GM23248 (cell line): ENCODE measurements at regions not wholly inside any gene's neighbourhood (a gene's known extent, or its start where the extent isn't known, plus 50 kb on each side); places are given as distances from the start of the nearest gene placed in this dataset.

Experiments
- DNase-seq: peaks from one replicate; pipeline ENCODE4 v3.0.0-alpha.2; 2015
- H2AFZ ChIP-seq: fragments of 200-600 bp; sonication (generic); 2 replicates; pipeline ENCODE4 v1.6.1; 2016; ENCODE audit warnings: antibody characterized with exemption
- H3F3A ChIP-seq: fragments of 200-600 bp; sonication (generic); 2 replicates; pipeline ENCODE4 v1.6.1; 2016; ENCODE audit warnings: mild to moderate bottlenecking, antibody characterized with exemption, mixed run types; ENCODE audit not compliant: insufficient read depth
- H3K27ac ChIP-seq: fragments of 200-600 bp; sonication (generic); 2 replicates; pipeline ENCODE4 v1.5.1; 2016; ENCODE audit warnings: mild to moderate bottlenecking
- H3K27me3 ChIP-seq: fragments of 200-600 bp; sonication (generic); replicated peaks from 2 replicates; pipeline ENCODE4 v1.6.1; 2016; ENCODE audit warnings: mild to moderate bottlenecking; ENCODE audit not compliant: insufficient read depth
- H3K36me3 ChIP-seq: fragments of 200-600 bp; sonication (generic); 2 replicates; pipeline ENCODE4 v1.6.1; 2016; ENCODE audit warnings: low read depth, mild to moderate bottlenecking
- H3K4me1 ChIP-seq: fragments of 200-600 bp; sonication (generic); 2 replicates; pipeline ENCODE4 v1.6.1; 2016; ENCODE audit warnings: mild to moderate bottlenecking; ENCODE audit not compliant: insufficient read depth
- H3K4me2 ChIP-seq: fragments of 200-600 bp; sonication (generic); one replicate; pipeline ENCODE4 v1.6.1; 2016; ENCODE audit warnings: mild to moderate bottlenecking; ENCODE audit not compliant: unreplicated experiment
- H3K4me3 ChIP-seq: fragments of 200-600 bp; sonication (generic); 2 replicates; pipeline ENCODE4 v1.5.1; 2016; ENCODE audit warnings: mild to moderate bottlenecking
- H3K79me2 ChIP-seq: fragments of 200-600 bp; sonication (generic); 2 replicates; pipeline ENCODE4 v1.6.1; 2016; ENCODE audit warnings: mild to moderate bottlenecking; ENCODE audit not compliant: insufficient read depth
- H3K9ac ChIP-seq: fragments of 200-600 bp; sonication (generic); 2 replicates; pipeline ENCODE4 v1.6.1; 2016; ENCODE audit warnings: mild to moderate bottlenecking
- H3K9me2 ChIP-seq: fragments of 200-600 bp; sonication (generic); 2 replicates; pipeline ENCODE4 v1.6.1; 2016; ENCODE audit warnings: mixed run types, mild to moderate bottlenecking, moderate library complexity; ENCODE audit not compliant: insufficient read depth
- H3K9me3 ChIP-seq: fragments of 200-600 bp; sonication (generic); one replicate; pipeline ENCODE4 v1.6.1; 2017; ENCODE audit warnings: low read depth
- H4K20me1 ChIP-seq: fragments of 200-600 bp; sonication (generic); 2 replicates; pipeline ENCODE4 v1.6.0; 2016; ENCODE audit not compliant: insufficient read depth
- EZH2 ChIP-seq: fragments of 200-600 bp; sonication (generic); IDR thresholded peaks from 2 replicates; pipeline ENCODE4 v1.6.1; 2018; ENCODE audit warnings: antibody characterized with exemption, mild to moderate bottlenecking; ENCODE audit not compliant: insufficient read depth, poor library complexity, severe bottlenecking
- EZH2phosphoT487 ChIP-seq: fragments of 200-600 bp; sonication (generic); IDR thresholded peaks from 2 replicates; pipeline ENCODE4 v1.6.1; 2018; ENCODE audit warnings: antibody characterized with exemption, moderate library complexity, mild to moderate bottlenecking, low read depth; ENCODE audit not compliant: insufficient read depth
- WGBS, 2 experiments: methylation state at CpG; one replicate each; pipeline ENCODE4 v1.1.6; 2015 to 2017; ENCODE audit warnings: low lambda C conversion rate in 2 of 2, low coverage in 1 of 2; ENCODE audit errors: missing lambda C conversion rate in 2 of 2; 5-methylcytosine and 5-hydroxymethylcytosine counted together
- in situ Hi-C: fragments of 300-500 bp; cut with MboI; formaldehyde crosslinking; loops from 2 replicates; pipeline ENCODE4 v1.15.0; 2020

DNA sequence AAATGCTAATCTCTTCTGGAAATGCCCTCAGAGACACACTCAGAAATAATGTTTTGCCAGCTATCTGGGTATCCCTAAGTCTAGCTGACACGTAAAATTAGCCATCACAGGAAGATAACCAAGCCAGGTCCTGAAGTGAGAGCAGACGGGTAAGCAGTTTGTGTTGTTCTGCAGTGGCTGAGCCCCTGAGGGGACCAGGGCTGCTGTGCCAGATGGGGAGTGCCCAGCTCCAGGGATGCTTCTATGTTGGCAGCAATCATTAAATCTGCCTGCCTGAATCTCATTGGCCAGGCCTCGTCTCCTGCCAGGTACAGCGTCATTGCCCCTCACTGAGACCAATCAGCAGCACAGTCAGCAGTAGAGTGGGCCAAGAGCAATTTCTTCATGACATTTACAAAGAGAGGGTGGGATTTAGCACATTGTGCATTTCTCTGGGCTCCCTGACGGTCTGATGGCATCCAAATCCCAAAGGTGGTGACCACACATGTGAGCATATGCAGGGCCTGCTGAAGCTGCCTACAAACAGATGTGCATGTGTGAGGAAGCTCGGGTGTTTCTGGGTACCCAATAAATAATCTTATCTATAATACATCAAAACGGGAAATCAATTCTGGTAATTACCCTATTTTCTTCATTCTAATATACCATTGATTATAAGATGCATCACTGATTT, 58.7 kb upstream of the LRRN2 start:
- in situ Hi-C loops, result no loop called here
- WGBS, 2 experiments, result 33 to 38% methylated on average over 7 of the region's 7 CpGs
- H3K4me3 ChIP-seq, result no peak overlapping the region
- no peaks in the 10 kb centered on the region for H3K4me1 ChIP-seq
- no peaks in the 10 kb centered on the region for H3K9me3 ChIP-seq
- no peak overlapping the region for H3K4me2 ChIP-seq
- H3K27me3 ChIP-seq, result peaks cover 41% of the 10 kb centered on the region
- TF ChIP-seq EZH2 (no peak), EZH2phosphoT487 (no peak)
- no peaks in the 10 kb centered on the region for H3F3A ChIP-seq
- H3K79me2 ChIP-seq, result no peaks in the 10 kb centered on the region
- no peak overlapping the region for H3K9ac ChIP-seq
- H4K20me1 ChIP-seq, result no peaks in the 10 kb centered on the region
- H3K36me3 ChIP-seq, result no peaks in the 10 kb centered on the region
- no peak overlapping the region for H2AFZ ChIP-seq
- H3K27ac ChIP-seq, result no peak overlapping the region
- no peak for DNase-seq
- no peaks in the 10 kb centered on the region for H3K9me2 ChIP-seq

DNA sequence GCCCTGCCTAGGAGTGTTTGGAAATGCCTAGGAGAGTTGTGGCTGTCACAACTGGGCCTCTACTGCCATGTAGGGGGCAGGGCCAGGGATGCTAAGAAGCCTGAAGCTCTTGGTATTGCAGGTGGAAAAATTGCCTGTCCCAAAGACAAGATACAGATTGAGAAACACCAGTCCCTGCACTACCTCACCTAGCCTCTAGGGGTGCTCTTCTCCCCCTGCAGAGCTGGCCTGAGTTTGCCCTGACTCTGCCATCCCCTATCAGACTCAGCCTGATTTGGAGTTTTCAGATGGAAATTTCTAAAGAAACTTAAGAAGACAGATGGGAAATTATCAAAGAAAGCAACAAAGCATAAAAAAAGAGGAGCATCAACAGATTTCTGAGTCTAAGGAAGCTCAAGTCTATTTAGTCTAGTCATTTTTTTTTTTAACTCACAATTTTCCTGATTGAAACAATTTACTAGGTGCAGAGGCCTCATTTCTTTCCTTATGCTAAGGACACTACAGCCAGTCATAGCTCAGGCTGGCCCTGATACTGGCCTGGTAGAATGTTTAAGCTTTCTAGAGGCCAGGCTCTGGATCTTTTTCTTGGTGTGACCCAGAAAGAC, 61.4 kb upstream of the LRRN2 start:
- Histone ChIP-seq H3K9ac (no peak overlapping the region), H3K27me3 (peaks cover 29% of the 10 kb centered on the region), H4K20me1 (no peaks in the 10 kb centered on the region), H3K79me2 (no peaks in the 10 kb centered on the region), H3F3A (no peaks in the 10 kb centered on the region), H3K9me3 (no peaks in the 10 kb centered on the region), H2AFZ (no peak overlapping the region), H3K27ac (no peak overlapping the region), H3K4me2 (no peak overlapping the region), H3K36me3 (no peaks in the 10 kb centered on the region), H3K4me1 (no peaks in the 10 kb centered on the region), H3K9me2 (no peaks in the 10 kb centered on the region), H3K4me3 (no peak overlapping the region)
- in situ Hi-C loops, result no loop called here
- no peak for TF ChIP-seq EZH2
- no peak for TF ChIP-seq EZH2phosphoT487
- peak; percentile 61 for DNase-seq

DNA sequence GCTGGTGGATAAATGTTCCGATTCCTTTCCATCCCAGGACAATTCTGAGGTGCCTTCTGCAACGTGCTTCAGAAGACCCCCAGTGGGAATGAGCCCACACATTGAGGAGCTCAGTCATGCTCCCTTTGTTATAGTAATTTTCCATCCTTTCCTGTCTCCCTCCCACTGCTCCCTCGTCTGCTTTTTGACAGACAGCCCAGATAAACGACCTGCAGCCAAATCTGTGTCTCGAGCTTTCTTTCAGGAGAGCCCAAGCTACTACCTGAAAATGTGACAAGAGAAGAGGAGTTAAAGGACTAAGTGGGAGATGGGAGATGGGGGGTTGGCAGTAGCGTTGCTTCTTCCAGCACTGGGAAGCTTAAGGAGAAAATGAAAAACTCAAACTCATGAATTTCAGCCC, 65.9 kb upstream of the LRRN2 start:
- H3K9me2 ChIP-seq, result no peaks in the 10 kb centered on the region
- no peaks in the 10 kb centered on the region for H4K20me1 ChIP-seq
- no peaks in the 10 kb centered on the region for H3K4me1 ChIP-seq
- no peak overlapping the region for H2AFZ ChIP-seq
- in situ Hi-C loops, result no loop called here
- H3K27ac ChIP-seq, result no peak overlapping the region
- H3F3A ChIP-seq, result no peaks in the 10 kb centered on the region
- WGBS, 2 experiments, result 25 to 27% methylated on average over 6 of the region's 6 CpGs
- H3K27me3 ChIP-seq, result peaks cover 38% of the 10 kb centered on the region
- no peaks in the 10 kb centered on the region for H3K36me3 ChIP-seq
- no peak overlapping the region for H3K4me2 ChIP-seq
- H3K9me3 ChIP-seq, result no peaks in the 10 kb centered on the region
- no peak overlapping the region for H3K9ac ChIP-seq
- H3K4me3 ChIP-seq, result no peak overlapping the region
- DNase-seq, result no peak
- no peak for TF ChIP-seq EZH2phosphoT487
- no peak for TF ChIP-seq EZH2
- H3K79me2 ChIP-seq, result no peaks in the 10 kb centered on the region

DNA sequence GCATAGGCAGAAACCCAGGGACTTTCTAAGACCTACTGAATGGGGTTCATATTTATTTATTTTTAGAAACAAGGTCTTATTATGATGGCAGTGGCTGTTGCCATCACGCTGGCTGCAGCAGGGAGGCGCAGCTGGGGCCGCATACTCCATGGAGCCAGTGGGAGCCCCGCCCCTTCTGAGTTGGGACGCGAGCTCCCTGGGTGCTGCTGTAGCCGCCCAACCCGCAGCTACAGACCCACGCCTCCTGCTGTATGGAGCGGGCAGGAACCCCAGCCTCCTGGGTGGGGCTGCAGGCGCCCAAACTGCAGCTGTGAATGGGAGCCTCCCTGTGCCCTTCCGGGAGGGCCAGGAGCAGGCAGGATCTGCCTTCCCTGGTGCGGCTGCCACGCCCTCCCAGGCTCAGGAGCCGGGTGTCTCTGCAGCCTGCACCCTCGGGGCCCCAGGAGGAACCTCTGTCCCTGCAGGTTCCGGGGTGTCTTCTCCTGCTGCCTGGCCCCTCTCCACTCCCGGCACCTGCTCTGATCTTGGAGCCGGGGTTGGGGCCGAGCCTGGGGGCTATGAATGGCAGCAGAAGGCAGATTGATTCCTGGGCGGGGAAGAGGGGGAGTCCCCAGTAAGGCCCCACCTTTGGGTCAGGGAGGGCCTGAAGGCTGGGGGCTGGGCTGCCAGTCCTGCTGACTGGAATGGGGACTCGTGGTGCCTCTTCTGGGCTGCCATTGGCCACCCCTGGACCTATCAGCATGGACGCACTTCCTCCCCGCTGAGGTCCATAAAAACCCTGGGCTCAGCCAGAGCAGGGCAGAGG, 66.5 kb upstream of the LRRN2 start:
- no peaks in the 10 kb centered on the region for H4K20me1 ChIP-seq
- no peak for DNase-seq
- WGBS, 2 experiments, result 66 to 72% methylated on average over 24 of the region's 24 CpGs
- in situ Hi-C loops, result no loop called here
- H3K4me3 ChIP-seq, result no peak overlapping the region
- H3K27me3 ChIP-seq, result peaks cover 38% of the 10 kb centered on the region
- H2AFZ ChIP-seq, result no peak overlapping the region
- no peaks in the 10 kb centered on the region for H3F3A ChIP-seq
- TF ChIP-seq EZH2phosphoT487 (no peak), EZH2 (no peak)
- no peaks in the 10 kb centered on the region for H3K4me1 ChIP-seq
- no peaks in the 10 kb centered on the region for H3K9me3 ChIP-seq
- no peaks in the 10 kb centered on the region for H3K9me2 ChIP-seq
- no peak overlapping the region for H3K4me2 ChIP-seq
- no peak overlapping the region for H3K27ac ChIP-seq
- no peak overlapping the region for H3K9ac ChIP-seq
- H3K36me3 ChIP-seq, result no peaks in the 10 kb centered on the region
- no peaks in the 10 kb centered on the region for H3K79me2 ChIP-seq
